BLaER1 treated with 17β-estradiol and CSF1 and Interleukin-3, amounts not matched to agents 10 nM and 100 nM (cell line): ENCODE measurements at regions not wholly inside any gene's neighbourhood (a gene's known extent, or its start where the extent isn't known, plus 50 kb on each side); places are given as distances from the start of the nearest gene placed in this dataset.

ENCODE experiments used
- H3K27ac ChIP-seq, 11 experiments: shearing (Covaris generic); formaldehyde crosslinking; 2 replicates each; pipeline ENCODE4 v1.8.1; 2022
- H3K27me3 ChIP-seq, 11 experiments: shearing (Covaris generic); formaldehyde crosslinking; 2 replicates each; pipeline ENCODE4 v1.8.1; 2022
- H3K36me3 ChIP-seq, 11 experiments: shearing (Covaris generic); formaldehyde crosslinking; 2 replicates each; pipeline ENCODE4 v1.8.1; 2022
- H3K4me1 ChIP-seq, 10 experiments: shearing (Covaris generic); formaldehyde crosslinking; 2 replicates each; pipeline ENCODE4 v1.8.1; 2022
- H3K4me2 ChIP-seq, 11 experiments: shearing (Covaris generic); formaldehyde crosslinking; 2 replicates each; pipeline ENCODE4 v1.8.1; 2022
- H3K4me3 ChIP-seq, 10 experiments: shearing (Covaris generic); formaldehyde crosslinking; 2 replicates each; pipeline ENCODE4 v1.8.1; 2022
- H3K9ac ChIP-seq, 11 experiments: shearing (Covaris generic); formaldehyde crosslinking; 2 replicates each; pipeline ENCODE4 v1.8.1; 2022
- H3K9me3 ChIP-seq, 11 experiments: shearing (Covaris generic); formaldehyde crosslinking; replicated peaks in 1 of 11; 2 replicates each; pipeline ENCODE4 v1.8.1; 2022
- H4K20me1 ChIP-seq, 11 experiments: shearing (Covaris generic); formaldehyde crosslinking; 2 replicates each; pipeline ENCODE4 v1.8.1; 2022
- Cebpa-rat ChIP-seq, 11 experiments: shearing (Covaris generic); IDR thresholded peaks; 2 replicates each; pipeline ENCODE4 v1.8.1; 2022

GRCh38 chr4:79514621-79515329 is 106.7 kb upstream of the GK2 start:
- H3K27me3 ChIP-seq = no peaks in the 10 kb centered on the region
- no peak for TF ChIP-seq Cebpa-rat (IDR thresholded peaks at IDR 0.05)
- H3K9me3 ChIP-seq = no peaks in the 10 kb centered on the region
- no peaks in the 10 kb centered on the region for H3K4me1 ChIP-seq
- no peak overlapping the region for H3K4me3 ChIP-seq
- no peaks in the 10 kb centered on the region for H3K36me3 ChIP-seq
- no peak overlapping the region for H3K27ac ChIP-seq
- no peak overlapping the region for H3K9ac ChIP-seq
- no peaks in the 10 kb centered on the region for H4K20me1 ChIP-seq
- no peak overlapping the region for H3K4me2 ChIP-seq

- H3K9ac ChIP-seq = no peak overlapping the region
- no peak overlapping the region for H3K4me2 ChIP-seq
- H3K4me1 ChIP-seq = no peaks in the 10 kb centered on the region
- H3K27ac ChIP-seq = no peak overlapping the region
- H3K27me3 ChIP-seq = no peaks in the 10 kb centered on the region
- no peaks in the 10 kb centered on the region for H3K36me3 ChIP-seq
- H4K20me1 ChIP-seq = no peaks in the 10 kb centered on the region
- no peak overlapping the region for H3K4me3 ChIP-seq
- H3K9me3 ChIP-seq = no peaks in the 10 kb centered on the region
- TF ChIP-seq Cebpa-rat (IDR thresholded peaks at IDR 0.05) = no peak
Observed at GRCh38 chr4:79513576-79513975, 105.5 kb upstream of the GK2 start.

GRCh38 chr4:79512363-79512762 is 104.3 kb upstream of the GK2 start:
- Histone ChIP-seq H3K4me1 (no peaks in the 10 kb centered on the region), H3K27ac (no peak overlapping the region), H3K4me2 (no peak overlapping the region), H3K9me3 (no peaks in the 10 kb centered on the region), H3K36me3 (no peaks in the 10 kb centered on the region), H3K9ac (no peak overlapping the region), H3K27me3 (no peaks in the 10 kb centered on the region), H4K20me1 (no peaks in the 10 kb centered on the region), H3K4me3 (no peak overlapping the region)
- no peak for TF ChIP-seq Cebpa-rat (IDR thresholded peaks at IDR 0.05)

- Histone ChIP-seq H4K20me1 (no peaks in the 10 kb centered on the region), H3K4me2 (peak overlapping the region in 6 of 11 experiments; percentile 4 to 26 (median 22); a peak in 6 of 22 replicates), H3K27ac (no peak overlapping the region), H3K9ac (no peak overlapping the region), H3K36me3 (no peaks in the 10 kb centered on the region), H3K4me1 (peaks cover 0 to 23% (median 15%) of the 10 kb centered on the region in 10 experiments; a peak in 15 of 20 replicates), H3K9me3 (peaks cover 0 to 4% (median 0%) of the 10 kb centered on the region in 11 experiments; a peak in 2 of 22 replicates), H3K4me3 (no peak overlapping the region), H3K27me3 (no peaks in the 10 kb centered on the region)
- TF ChIP-seq Cebpa-rat (IDR thresholded peaks at IDR 0.05) = no peak
Observed at GRCh38 chr4:79502081-79502480, 94.1 kb upstream of the GK2 start.

GRCh38 chr4:79498282-79498681 is 90.3 kb upstream of the GK2 start:
- Histone ChIP-seq H4K20me1 (no peaks in the 10 kb centered on the region), H3K27me3 (no peaks in the 10 kb centered on the region), H3K9ac (no peak overlapping the region), H3K36me3 (no peaks in the 10 kb centered on the region), H3K9me3 (peaks cover 0 to 4% (median 0%) of the 10 kb centered on the region in 11 experiments; a peak in 2 of 22 replicates), H3K4me2 (no peak overlapping the region), H3K4me3 (no peak overlapping the region), H3K4me1 (peaks cover 0 to 9% (median 3%) of the 10 kb centered on the region in 10 experiments; a peak in 4 of 20 replicates), H3K27ac (no peak overlapping the region)
- TF ChIP-seq Cebpa-rat (IDR thresholded peaks at IDR 0.05) = no peak

- Histone ChIP-seq H4K20me1 (no peaks in the 10 kb centered on the region), H3K4me3 (no peak overlapping the region), H3K27ac (no peak overlapping the region), H3K4me2 (no peak overlapping the region), H3K4me1 (peaks cover 0 to 7% (median 3%) of the 10 kb centered on the region in 10 experiments; a peak in 4 of 20 replicates), H3K36me3 (no peaks in the 10 kb centered on the region), H3K27me3 (no peaks in the 10 kb centered on the region), H3K9me3 (peaks cover 0 to 4% (median 0%) of the 10 kb centered on the region in 11 experiments; a peak in 2 of 22 replicates), H3K9ac (no peak overlapping the region)
- TF ChIP-seq Cebpa-rat (IDR thresholded peaks at IDR 0.05) = no peak
Observed at GRCh38 chr4:79497001-79497400, 89.0 kb upstream of the GK2 start.

- Histone ChIP-seq H3K9me3 (no peaks in the 10 kb centered on the region), H3K4me2 (no peak overlapping the region), H3K36me3 (no peaks in the 10 kb centered on the region), H3K4me1 (no peaks in the 10 kb centered on the region), H3K27me3 (no peaks in the 10 kb centered on the region), H4K20me1 (no peaks in the 10 kb centered on the region), H3K27ac (no peak overlapping the region), H3K4me3 (no peak overlapping the region), H3K9ac (no peak overlapping the region)
- TF ChIP-seq Cebpa-rat (IDR thresholded peaks at IDR 0.05) = no peak
Observed at GRCh38 chr4:79495447-79495846, 87.4 kb upstream of the GK2 start.

GRCh38 chr4:79492148-79492547 is 84.1 kb upstream of the GK2 start:
- no peak overlapping the region for H3K27ac ChIP-seq
- TF ChIP-seq Cebpa-rat (IDR thresholded peaks at IDR 0.05) = no peak
- H4K20me1 ChIP-seq = no peaks in the 10 kb centered on the region
- no peaks in the 10 kb centered on the region for H3K27me3 ChIP-seq
- no peaks in the 10 kb centered on the region for H3K4me1 ChIP-seq
- H3K4me2 ChIP-seq = no peak overlapping the region
- H3K9me3 ChIP-seq = no peaks in the 10 kb centered on the region
- no peaks in the 10 kb centered on the region for H3K36me3 ChIP-seq
- H3K4me3 ChIP-seq = no peak overlapping the region
- no peak overlapping the region for H3K9ac ChIP-seq

GRCh38 chr4:79489506-79489905 is 81.5 kb upstream of the GK2 start:
- Histone ChIP-seq H3K4me2 (no peak overlapping the region), H3K27ac (no peak overlapping the region), H3K9ac (no peak overlapping the region), H3K4me3 (no peak overlapping the region), H3K36me3 (no peaks in the 10 kb centered on the region), H3K27me3 (no peaks in the 10 kb centered on the region), H3K9me3 (no peaks in the 10 kb centered on the region), H3K4me1 (no peaks in the 10 kb centered on the region), H4K20me1 (no peaks in the 10 kb centered on the region)
- no peak for TF ChIP-seq Cebpa-rat (IDR thresholded peaks at IDR 0.05)

- Histone ChIP-seq H3K27ac (no peak overlapping the region), H3K27me3 (no peaks in the 10 kb centered on the region), H3K4me3 (no peak overlapping the region), H3K4me1 (no peaks in the 10 kb centered on the region), H4K20me1 (no peaks in the 10 kb centered on the region), H3K9ac (no peak overlapping the region), H3K9me3 (no peaks in the 10 kb centered on the region), H3K4me2 (no peak overlapping the region), H3K36me3 (no peaks in the 10 kb centered on the region)
- TF ChIP-seq Cebpa-rat (IDR thresholded peaks at IDR 0.05) = no peak
Observed at GRCh38 chr4:79476196-79476595, 68.2 kb upstream of the GK2 start.
